ENCODE measurements at regions not wholly inside any gene's neighbourhood (a gene's known extent, or its start where the extent isn't known, plus 50 kb on each side); places are given as distances from the start of the nearest gene placed in this dataset.

- WGBS: 43% methylated on average over 2 of the region's 2 CpGs
- H3K27me3 ChIP-seq (replicated peaks; ENCODE audit: insufficient read depth): no peaks in the 10 kb centered on the region
These were observed 160.5 kb downstream of the TFAP2B start for GRCh38 chr6:50979171-50979525.

GRCh38 chr6:50984135-50984534 is 165.5 kb downstream of the TFAP2B start:
- WGBS: 69% methylated on average over 3 of the region's 3 CpGs
- intact Hi-C loops (cut with DNase I): no loop called here
- DNase-seq (ENCODE audit: low spot score): no peak
- Histone ChIP-seq H3K27ac (no peak overlapping the region), H3K36me3 (no peaks in the 10 kb centered on the region), H3K4me3 (no peak overlapping the region), H3K27me3 (replicated peaks; ENCODE audit: insufficient read depth) (no peaks in the 10 kb centered on the region), H3K4me1 (replicated peaks) (no peaks in the 10 kb centered on the region), H3K9me3 (no peaks in the 10 kb centered on the region)
- TF ChIP-seq CTCF (IDR thresholded peaks at IDR 0.05) (no peak), POLR2A (IDR thresholded peaks at IDR 0.05) (no peak), POLR2AphosphoS5 (IDR thresholded peaks at IDR 0.05) (no peak)

More at GRCh38 chr6:50979171-50979525, 160.5 kb downstream of the TFAP2B start:
- H3K4me1 ChIP-seq (replicated peaks): no peaks in the 10 kb centered on the region
- no peak for DNase-seq (ENCODE audit: low spot score)
- TF ChIP-seq POLR2A (IDR thresholded peaks at IDR 0.05) (no peak), CTCF (IDR thresholded peaks at IDR 0.05) (no peak), POLR2AphosphoS5 (IDR thresholded peaks at IDR 0.05) (no peak)
- H3K36me3 ChIP-seq: no peaks in the 10 kb centered on the region
- H3K9me3 ChIP-seq: no peaks in the 10 kb centered on the region
- intact Hi-C loops (cut with DNase I): no loop called here
- no peak overlapping the region for H3K27ac ChIP-seq
- H3K4me3 ChIP-seq: no peak overlapping the region

- TF ChIP-seq POLR2AphosphoS5 (IDR thresholded peaks at IDR 0.05): no peak
- TF ChIP-seq POLR2A (IDR thresholded peaks at IDR 0.05): no peak
- TF ChIP-seq CTCF (IDR thresholded peaks at IDR 0.05): no peak
- H3K27ac ChIP-seq: no peak overlapping the region
- intact Hi-C loops (cut with DNase I): no loop called here
These were observed 167.6 kb downstream of the TFAP2B start for GRCh38 chr6:50986319-50986718.

GRCh38 chr6:50989123-50989522 is 170.5 kb downstream of the TFAP2B start:
- H3K4me1 ChIP-seq (replicated peaks): no peaks in the 10 kb centered on the region
- no peak for DNase-seq (ENCODE audit: low spot score)
- intact Hi-C loops (cut with DNase I): no loop called here

More at GRCh38 chr6:50986319-50986718, 167.6 kb downstream of the TFAP2B start:
- DNase-seq (ENCODE audit: low spot score): no peak
- H3K36me3 ChIP-seq: no peaks in the 10 kb centered on the region
- H3K9me3 ChIP-seq: no peaks in the 10 kb centered on the region
- no peaks in the 10 kb centered on the region for H3K27me3 ChIP-seq (replicated peaks; ENCODE audit: insufficient read depth)
- H3K4me3 ChIP-seq: no peak overlapping the region
- H3K4me1 ChIP-seq (replicated peaks): no peaks in the 10 kb centered on the region

More at GRCh38 chr6:50989123-50989522, 170.5 kb downstream of the TFAP2B start:
- Histone ChIP-seq H3K27ac (no peak overlapping the region), H3K4me3 (no peak overlapping the region), H3K36me3 (no peaks in the 10 kb centered on the region), H3K27me3 (replicated peaks; ENCODE audit: insufficient read depth) (no peaks in the 10 kb centered on the region), H3K9me3 (no peaks in the 10 kb centered on the region)
- TF ChIP-seq POLR2A (IDR thresholded peaks at IDR 0.05) (no peak), CTCF (IDR thresholded peaks at IDR 0.05) (no peak), POLR2AphosphoS5 (IDR thresholded peaks at IDR 0.05) (no peak)

Measured in prostate gland (tissue), 2 donors.